SK-N-SH (cell line): ENCODE measurements at regions not wholly inside any gene's neighbourhood (a gene's known extent, or its start where the extent isn't known, plus 50 kb on each side); places are given as distances from the start of the nearest gene placed in this dataset.

Experiments
- CTCF ChIA-PET: fragments of 300-600, 350-600 bp; formaldehyde crosslinking; extraction: SDS; loops from one replicate; lab custom pipeline; 2021; lab: Yijun Ruan, JAX
- POLR2A ChIA-PET: fragments of 350-600 bp; sonication (Branson Sonifier 250); formaldehyde crosslinking; extraction: SDS; loops from one replicate; lab custom pipeline; 2020; ENCODE audit warnings: antibody characterized with exemption, inconsistent platforms; lab: Yijun Ruan, JAX
- DNase-seq: peaks from one replicate; pipeline ENCODE4 v3.0.0; 2012
- H2AFZ ChIP-seq: fragments of 200-600 bp; sonication (generic); 2 replicates; pipeline ENCODE4 v1.8.1; 2016; ENCODE audit warnings: antibody characterized with exemption, mild to moderate bottlenecking, low read depth
- H3F3A ChIP-seq: fragments of 200-600 bp; sonication (generic); replicated peaks from 2 replicates; pipeline ENCODE3; 2016; ENCODE audit warnings: antibody characterized with exemption, mild to moderate bottlenecking; ENCODE audit not compliant: insufficient read depth
- H3K27ac ChIP-seq, 2 experiments: fragments of 200-500 bp in 1 of 2; fragments of 200-600 bp in 1 of 2; sonication (Bioruptor generic) in 1 of 2; sonication (generic), shearing (Covaris generic) in 1 of 2; 2 replicates each; pipeline versions ENCODE4 v1.5.1 to v1.6.1; 2014 to 2016; ENCODE audit warnings: low read depth in 2 of 2, inconsistent platforms in 1 of 2, low read length in 1 of 2, mild to moderate bottlenecking in 1 of 2, mixed read lengths in 1 of 2
- H3K27me3 ChIP-seq: fragments of 200-600 bp; sonication (generic), shearing (Covaris generic); 2 replicates; pipeline ENCODE4 v1.6.1; 2016; ENCODE audit warnings: mixed run types; ENCODE audit not compliant: insufficient read depth
- H3K36me3 ChIP-seq, 2 experiments: fragments of 200-500 bp in 1 of 2; fragments of 200-600 bp in 1 of 2; sonication (Bioruptor generic) in 1 of 2; sonication (generic) in 1 of 2; replicated peaks in 1 of 2; 2 replicates each; pipeline versions ENCODE3 to v1.5.1; 2014 to 2016; ENCODE audit warnings: low read length in 1 of 2, mild to moderate bottlenecking in 1 of 2; ENCODE audit not compliant: insufficient read depth in 2 of 2, control insufficient read depth in 1 of 2
- H3K4me1 ChIP-seq, 2 experiments: fragments of 200-500 bp in 1 of 2; fragments of 200-600 bp in 1 of 2; sonication (Bioruptor generic) in 1 of 2; sonication (generic), shearing (Covaris generic) in 1 of 2; 2 replicates each; pipeline versions ENCODE4 v1.5.1 to v1.6.1; 2014 to 2016; ENCODE audit warnings: low read depth in 1 of 2, low read length in 1 of 2, mixed run types in 1 of 2; ENCODE audit not compliant: insufficient read depth in 2 of 2, control insufficient read depth in 1 of 2
- H3K4me2 ChIP-seq: fragments of 200-600 bp; sonication (generic), shearing (Covaris generic); 2 replicates; pipeline ENCODE4 v1.6.1; 2017; ENCODE audit warnings: mixed run types
- H3K4me3 ChIP-seq, 2 experiments: fragments of 200-500 bp in 1 of 2; fragments of 200-600 bp in 1 of 2; sonication (Bioruptor generic) in 1 of 2; sonication (generic), shearing (Covaris generic) in 1 of 2; 2 replicates each; pipeline versions ENCODE4 v1.5.1 to v1.8.1; 2014 to 2016; ENCODE audit warnings: low read depth in 2 of 2, inconsistent platforms in 1 of 2, low read length in 1 of 2, mild to moderate bottlenecking in 1 of 2, mixed read lengths in 1 of 2, moderate library complexity in 1 of 2
- H3K79me2 ChIP-seq: fragments of 200-600 bp; sonication (generic); 2 replicates; pipeline ENCODE4 v1.8.1; 2017; ENCODE audit warnings: mild to moderate bottlenecking; ENCODE audit not compliant: insufficient read depth
- H3K9ac ChIP-seq: fragments of 200-600 bp; sonication (generic); 2 replicates; pipeline ENCODE4 v1.6.1; 2017; ENCODE audit warnings: mixed run types
- H3K9me2 ChIP-seq: fragments of 200-600 bp; sonication (generic); 2 replicates; pipeline ENCODE4 v1.6.1; 2017; ENCODE audit warnings: mixed run types
- H3K9me3 ChIP-seq: fragments of 200-600 bp; sonication (generic); 2 replicates; pipeline ENCODE4 v1.6.1; 2017; ENCODE audit warnings: mixed run types, mild to moderate bottlenecking, moderate library complexity
- H4K20me1 ChIP-seq: fragments of 200-600 bp; sonication (generic); 2 replicates; pipeline ENCODE4 v1.6.1; 2017; ENCODE audit warnings: mild to moderate bottlenecking, mixed run types; ENCODE audit not compliant: insufficient read depth
- CHD2 ChIP-seq: fragments of 150-350 bp; IDR thresholded peaks from 2 replicates; pipeline ENCODE4 v1.6.1; 2018; ENCODE audit warnings: low read length; ENCODE audit not compliant: partially characterized antibody
- CTCF ChIP-seq: fragments of 200-600 bp; sonication (generic); IDR thresholded peaks from 2 replicates; pipeline ENCODE4 v1.6.1; 2017; ENCODE audit warnings: antibody characterized with exemption, mild to moderate bottlenecking, moderate library complexity
- ELF1 ChIP-seq: IDR thresholded peaks from 2 replicates; pipeline ENCODE4 v1.4.0; 2012
- EP300 ChIP-seq, 2 experiments: IDR thresholded peaks; 2 replicates each; pipeline versions ENCODE4 v1.4.0 to v1.6.1; 2012; ENCODE audit warnings: borderline replicate concordance in 1 of 2, low read depth in 1 of 2, low read length in 1 of 2
- FOXJ3 ChIP-seq: sonication (generic); formaldehyde crosslinking; IDR thresholded peaks from 2 replicates; pipeline ENCODE4 v1.5.1; 2020; ENCODE audit warnings: mild to moderate bottlenecking, missing genetic modification reagents
- FOXM1 ChIP-seq: IDR thresholded peaks from 2 replicates; pipeline ENCODE4 v1.4.0; 2012; ENCODE audit warnings: low read depth, mild to moderate bottlenecking
- GABPA ChIP-seq: IDR thresholded peaks from 2 replicates; pipeline ENCODE4 v1.4.0; 2012; ENCODE audit warnings: low read depth, mild to moderate bottlenecking
- JUND ChIP-seq: IDR thresholded peaks from 2 replicates; pipeline ENCODE4 v1.4.0; 2012
- MEF2A ChIP-seq: IDR thresholded peaks from 2 replicates; pipeline ENCODE4 v1.4.0; 2012; ENCODE audit warnings: low read depth, borderline replicate concordance
- RAD21 ChIP-seq: IDR thresholded peaks from 2 replicates; pipeline ENCODE4 v1.6.1; 2012; ENCODE audit warnings: mild to moderate bottlenecking, low read length
- RXRA ChIP-seq: IDR thresholded peaks from 2 replicates; pipeline ENCODE4 v1.4.0; 2012; ENCODE audit warnings: low read depth, mild to moderate bottlenecking, borderline replicate concordance
- TAF1 ChIP-seq: IDR thresholded peaks from 2 replicates; pipeline ENCODE4 v1.6.1; 2012; ENCODE audit warnings: low read depth, mild to moderate bottlenecking, low read length, moderate library complexity, borderline replicate concordance
- USF2 ChIP-seq: fragments of 150-350 bp; IDR thresholded peaks from 2 replicates; pipeline ENCODE4 v1.6.1; 2017; ENCODE audit warnings: antibody characterized with exemption, low read length, low read depth, borderline replicate concordance
- YY1 ChIP-seq: IDR thresholded peaks from 2 replicates; pipeline ENCODE4 v1.4.0; 2012; ENCODE audit warnings: low read depth, mild to moderate bottlenecking
- WGBS: methylation state at CpG from one replicate; pipeline ENCODE4 v1.1.6; 2017; ENCODE audit warnings: low lambda C conversion rate; 5-methylcytosine and 5-hydroxymethylcytosine counted together

- no peak overlapping the region for H3K4me3 ChIP-seq
- no peak overlapping the region for H2AFZ ChIP-seq
- no peak for DNase-seq
- H3K4me1 ChIP-seq, result no peaks in the 10 kb centered on the region
- H3K27ac ChIP-seq, result no peak overlapping the region
- no peaks in the 10 kb centered on the region for H3K36me3 ChIP-seq
- no peaks in the 10 kb centered on the region for H3F3A ChIP-seq
- no peak for TF ChIP-seq RAD21
- no peak for TF ChIP-seq EP300 (IDR thresholded peaks at IDR 0.05; ENCODE audit: borderline replicate concordance in 1 of 2, low read depth in 1 of 2, low read length in 1 of 2)
- no peak for TF ChIP-seq FOXJ3 (CRISPR knock-in tag)
- no peak for TF ChIP-seq USF2
- no peak for TF ChIP-seq RXRA
- TF ChIP-seq YY1, result no peak
- TF ChIP-seq CHD2, result no peak
- TF ChIP-seq ELF1, result no peak
- no peak for TF ChIP-seq CTCF
- no peak for TF ChIP-seq JUND
- TF ChIP-seq TAF1, result no peak
- H4K20me1 ChIP-seq, result no peaks in the 10 kb centered on the region
- no peaks in the 10 kb centered on the region for H3K79me2 ChIP-seq
- POLR2A ChIA-PET, result no interaction called here
- H3K9ac ChIP-seq, result no peak overlapping the region
- H3K9me3 ChIP-seq, result no peaks in the 10 kb centered on the region
- 46% methylated on average over 4 of the region's 4 CpGs for WGBS
- H3K4me2 ChIP-seq, result no peak overlapping the region
- CTCF ChIA-PET, result no interaction called here
- no peaks in the 10 kb centered on the region for H3K27me3 ChIP-seq
- no peaks in the 10 kb centered on the region for H3K9me2 ChIP-seq
Measured at GRCh38 chr16:63623551-63624039, 1498.3 kb downstream of the CDH11 start.

- Histone ChIP-seq H3K79me2 (no peaks in the 10 kb centered on the region), H3K4me3 (no peak overlapping the region), H3K27me3 (no peaks in the 10 kb centered on the region), H3K4me1 (no peaks in the 10 kb centered on the region), H3K4me2 (no peak overlapping the region), H4K20me1 (no peaks in the 10 kb centered on the region), H2AFZ (no peak overlapping the region), H3F3A (peaks cover 4% of the 10 kb centered on the region), H3K36me3 (no peaks in the 10 kb centered on the region), H3K9me3 (no peaks in the 10 kb centered on the region), H3K9me2 (no peaks in the 10 kb centered on the region), H3K27ac (no peak overlapping the region), H3K9ac (no peak overlapping the region)
- DNase-seq, result no peak
- ChIA-PET POLR2A (no interaction called here), CTCF (no interaction called here)
- TF ChIP-seq FOXM1 (no peak), MEF2A (no peak), GABPA (no peak), YY1 (no peak)
- WGBS, result 93% methylated on average over 3 of the region's 3 CpGs
Measured at GRCh38 chr16:63618896-63619485, 1502.9 kb downstream of the CDH11 start.
